Hematopoietic multipotent progenitor cell treated with erythropoietin and hydrocortisone succinate and interleukin-3 and kit ligand, for 6 days (in vitro differentiated cells): ENCODE measurements at regions not wholly inside any gene's neighbourhood (a gene's known extent, or its start where the extent isn't known, plus 50 kb on each side); places are given as distances from the start of the nearest gene placed in this dataset.
"Not testable (repeated sequence)": the region's sequence is repeated elsewhere in the genome, so short reads cannot be mapped to it uniquely, and the experiment has no call there.

Experiments used
- DNase-seq: peaks from one replicate; pipeline ENCODE4 v3.0.0-alpha.2; 2015

- DNase-seq = no peak
Measured at GRCh38 chr16:27600381-27600780, 50.4 kb downstream of the KATNIP start.

- no peak for DNase-seq
Measured at GRCh38 chr16:27602103-27602502, 52.2 kb downstream of the KATNIP start.

- peak; percentile 76 for DNase-seq
Measured at GRCh38 chr16:27605500-27606106, 55.7 kb downstream of the KATNIP start.

- DNase-seq = no peak
Measured at GRCh38 chr16:27611340-27611739, 61.4 kb downstream of the KATNIP start.

- DNase-seq = no peak
Measured at GRCh38 chr16:27613238-27613791, 63.4 kb downstream of the KATNIP start.

GRCh38 chr16:27617665-27618064, 67.7 kb downstream of the KATNIP start:
- DNase-seq = no peak

- no peak for DNase-seq
Measured at GRCh38 chr16:27618165-27618564, 68.2 kb downstream of the KATNIP start.

- DNase-seq = no peak
Measured at GRCh38 chr16:27618606-27619327, 68.8 kb downstream of the KATNIP start.

GRCh38 chr16:27620541-27620940, 70.6 kb downstream of the KATNIP start:
- DNase-seq = no peak

- DNase-seq = no peak
Measured at GRCh38 chr16:27624154-27625049, 74.5 kb downstream of the KATNIP start.

GRCh38 chr16:27625050-27625697, 75.2 kb downstream of the KATNIP start:
- no peak for DNase-seq

GRCh38 chr16:27627136-27627535, 77.2 kb downstream of the KATNIP start:
- no peak for DNase-seq

- no peak for DNase-seq
Measured at GRCh38 chr16:27628241-27628942, 78.4 kb downstream of the KATNIP start.

GRCh38 chr16:27628943-27629462, 79.1 kb downstream of the KATNIP start:
- not testable (repeated sequence) for DNase-seq

- no peak for DNase-seq
Measured at GRCh38 chr16:27632216-27632615, 82.3 kb downstream of the KATNIP start.

- no peak for DNase-seq
Measured at GRCh38 chr16:27633221-27633620, 83.3 kb downstream of the KATNIP start.

- DNase-seq = no peak
Measured at GRCh38 chr16:27633721-27634120, 83.8 kb downstream of the KATNIP start.

GRCh38 chr16:27634779-27635178, 84.8 kb downstream of the KATNIP start:
- no peak for DNase-seq

- DNase-seq = no peak
Measured at GRCh38 chr16:27636453-27637240, 86.7 kb downstream of the KATNIP start.

- DNase-seq = no peak
Measured at GRCh38 chr16:27638833-27639560, 89.1 kb downstream of the KATNIP start.
